ENCODE measurements at regions not wholly inside any gene's neighbourhood (a gene's known extent, or its start where the extent isn't known, plus 50 kb on each side); places are given as distances from the start of the nearest gene placed in this dataset.

- peak; percentile 82 for DNase-seq (ENCODE audit: low read depth)
Measured at GRCh38 chr10:77710759-77711682, 73.4 kb upstream of the KCNMA1 start.

GRCh38 chr10:77710081-77710551, 72.5 kb upstream of the KCNMA1 start:
- peak; percentile 34 for DNase-seq (ENCODE audit: low read depth)

- DNase-seq (ENCODE audit: low read depth), result no peak
Measured at GRCh38 chr10:77707570-77707969, 70.0 kb upstream of the KCNMA1 start.

GRCh38 chr10:77702166-77702565, 64.6 kb upstream of the KCNMA1 start:
- peak; percentile 64 for DNase-seq (ENCODE audit: low read depth)

- no peak for DNase-seq (ENCODE audit: low read depth)
Measured at GRCh38 chr10:77700086-77700485, 62.5 kb upstream of the KCNMA1 start.

- no peak for DNase-seq (ENCODE audit: low read depth)
Measured at GRCh38 chr10:77699080-77699645, 61.6 kb upstream of the KCNMA1 start.

- DNase-seq (ENCODE audit: low read depth), result no peak
Measured at GRCh38 chr10:77698267-77698931, 60.8 kb upstream of the KCNMA1 start.

GRCh38 chr10:77696584-77696983, 59.0 kb upstream of the KCNMA1 start:
- no peak for DNase-seq (ENCODE audit: low read depth)

- no peak for DNase-seq (ENCODE audit: low read depth)
Measured at GRCh38 chr10:77695186-77695585, 57.6 kb upstream of the KCNMA1 start.

GRCh38 chr10:77692782-77693181, 55.2 kb upstream of the KCNMA1 start:
- DNase-seq (ENCODE audit: low read depth), result peak; percentile 9

- no peak for DNase-seq (ENCODE audit: low read depth)
Measured at GRCh38 chr10:77689339-77689738, 51.7 kb upstream of the KCNMA1 start.

GRCh38 chr10:77687621-77688020, 50.0 kb upstream of the KCNMA1 start:
- no peak for DNase-seq (ENCODE audit: low read depth)
